ENCODE measurements at regions not wholly inside any gene's neighbourhood (a gene's known extent, or its start where the extent isn't known, plus 50 kb on each side); places are given as distances from the start of the nearest gene placed in this dataset.
"Not testable (repeated sequence)": the region's sequence is repeated elsewhere in the genome, so short reads cannot be mapped to it uniquely, and the experiment has no call there.

- DNase-seq = no peak
Measured at GRCh38 chr20:2203436-2203835, 92.4 kb upstream of the TGM3 start.

DNA sequence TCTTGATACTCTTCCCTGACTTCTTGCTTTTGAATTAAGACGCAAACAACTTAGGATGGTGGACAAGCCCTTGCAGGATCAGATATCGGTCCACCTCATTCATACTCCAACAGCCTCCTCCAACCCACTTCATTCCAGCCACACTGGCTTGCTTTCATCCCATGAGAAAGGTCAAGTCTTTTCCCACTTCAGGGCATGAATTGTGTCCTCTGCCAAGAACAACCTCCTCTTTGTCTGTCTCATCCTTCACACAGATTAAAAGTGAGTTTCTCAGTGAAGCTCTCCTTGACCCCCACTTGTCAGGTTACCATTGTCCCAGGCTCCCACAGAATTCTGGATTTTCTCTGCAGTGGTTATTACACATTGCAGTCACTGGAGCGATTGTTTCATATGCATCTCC is 91.8 kb upstream of the TGM3 start:
- no peak for DNase-seq

DNA sequence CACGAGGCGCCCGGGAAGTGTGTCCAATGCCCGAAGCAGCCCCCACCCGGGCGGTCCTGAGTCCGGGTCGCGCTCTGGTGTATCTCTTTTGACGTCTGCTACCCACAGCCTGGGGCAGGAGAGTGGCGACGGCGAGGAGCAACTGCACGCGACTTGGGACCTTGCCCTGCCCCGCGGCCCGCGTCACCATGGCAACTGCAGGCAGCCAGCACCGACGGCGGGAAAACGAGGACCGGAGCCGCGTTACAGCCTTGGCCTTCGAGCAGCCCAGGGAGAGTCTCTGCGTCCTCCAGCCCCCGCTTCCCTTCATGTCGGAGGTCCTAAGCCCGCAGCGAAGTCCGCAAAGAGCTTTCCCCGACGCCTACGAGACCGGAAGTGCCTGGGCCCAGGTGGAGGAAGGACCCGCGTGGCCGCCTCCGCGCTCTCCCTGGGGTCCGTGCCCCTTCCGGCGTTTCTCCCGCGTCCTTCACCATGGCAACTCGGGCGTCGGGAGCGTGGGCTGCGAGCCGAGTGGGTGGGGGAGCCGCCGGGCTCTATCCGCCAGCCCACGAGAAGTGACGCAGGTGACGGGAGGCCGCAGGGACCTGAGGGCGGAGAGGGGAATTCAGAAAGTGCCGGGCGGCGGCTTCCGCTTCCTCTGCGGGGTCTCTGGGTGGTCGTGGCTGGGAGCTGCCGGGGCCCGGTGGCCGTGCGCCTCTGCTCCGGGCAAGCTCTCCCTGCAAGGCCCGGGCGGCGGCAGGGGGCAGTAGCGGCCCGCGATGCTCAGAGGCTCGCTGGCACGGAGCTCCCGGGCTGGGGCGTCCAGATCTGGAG is 88.6 kb upstream of the TGM3 start:
- DNase-seq = peak; percentile 38 to 76

DNA sequence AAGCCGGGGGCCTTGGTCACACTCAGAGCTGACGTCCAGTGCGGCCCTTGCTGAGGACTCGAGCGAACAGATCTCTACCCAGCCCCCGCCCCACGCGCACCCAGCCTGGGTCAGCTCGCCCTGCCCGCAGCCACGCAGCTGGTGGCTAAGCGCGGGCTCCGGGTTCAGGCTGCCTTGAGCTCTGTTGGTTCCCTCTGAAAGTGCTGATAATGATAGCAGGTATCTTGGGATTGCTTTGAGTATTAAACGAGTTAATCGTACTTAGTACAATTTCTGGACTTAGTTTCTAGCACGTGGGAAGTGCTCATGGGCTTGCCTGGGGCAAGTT is 88.1 kb upstream of the TGM3 start:
- no peak for DNase-seq

DNA sequence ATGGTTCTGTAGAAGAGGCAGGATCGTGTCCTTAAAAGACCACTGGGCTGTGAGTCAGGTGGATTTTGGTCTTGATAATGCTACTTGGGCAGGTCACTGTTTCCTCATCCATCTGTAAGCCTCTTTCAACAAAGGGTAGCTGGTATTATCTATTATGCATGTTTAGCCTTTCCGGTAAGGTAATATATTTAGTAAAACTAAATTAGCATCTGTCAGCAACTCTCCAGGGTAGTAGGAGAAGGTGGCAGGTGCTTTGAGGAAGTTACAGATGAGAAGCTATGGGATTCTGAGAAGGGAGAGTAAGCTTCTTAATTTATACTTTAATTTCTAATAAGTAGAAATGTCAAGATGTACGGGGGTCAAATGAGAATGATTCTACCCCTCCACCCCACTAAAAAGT is 86.9 kb upstream of the TGM3 start:
- no peak for DNase-seq

GRCh38 chr20:2210646-2211552 is 84.9 kb upstream of the TGM3 start:
- peak in 1 of 2 donors; percentile 71 for DNase-seq

- DNase-seq = peak in 1 of 2 donors; percentile 13
Measured at GRCh38 chr20:2212456-2213015, 83.3 kb upstream of the TGM3 start.

DNA sequence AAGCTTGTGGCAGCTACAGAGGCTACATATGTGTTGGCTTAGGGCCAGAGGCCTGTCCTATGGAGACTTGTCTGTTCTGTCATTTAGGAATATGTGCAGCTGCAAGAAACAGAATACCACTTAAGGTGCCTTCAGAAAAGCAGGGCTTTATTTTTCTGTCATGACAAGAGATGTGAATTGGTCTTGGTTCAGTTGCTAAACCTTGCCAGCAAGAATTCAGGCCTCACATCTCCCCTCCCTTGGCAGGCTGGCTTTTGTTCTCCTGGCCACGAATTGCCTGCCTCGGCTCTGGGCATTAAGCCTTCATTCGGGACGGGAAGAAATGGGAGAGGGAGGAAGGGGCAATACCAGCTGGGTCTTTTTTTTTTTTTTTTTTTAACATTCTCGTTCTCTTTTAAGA is 82.4 kb upstream of the TGM3 start:
- no peak for DNase-seq

DNA sequence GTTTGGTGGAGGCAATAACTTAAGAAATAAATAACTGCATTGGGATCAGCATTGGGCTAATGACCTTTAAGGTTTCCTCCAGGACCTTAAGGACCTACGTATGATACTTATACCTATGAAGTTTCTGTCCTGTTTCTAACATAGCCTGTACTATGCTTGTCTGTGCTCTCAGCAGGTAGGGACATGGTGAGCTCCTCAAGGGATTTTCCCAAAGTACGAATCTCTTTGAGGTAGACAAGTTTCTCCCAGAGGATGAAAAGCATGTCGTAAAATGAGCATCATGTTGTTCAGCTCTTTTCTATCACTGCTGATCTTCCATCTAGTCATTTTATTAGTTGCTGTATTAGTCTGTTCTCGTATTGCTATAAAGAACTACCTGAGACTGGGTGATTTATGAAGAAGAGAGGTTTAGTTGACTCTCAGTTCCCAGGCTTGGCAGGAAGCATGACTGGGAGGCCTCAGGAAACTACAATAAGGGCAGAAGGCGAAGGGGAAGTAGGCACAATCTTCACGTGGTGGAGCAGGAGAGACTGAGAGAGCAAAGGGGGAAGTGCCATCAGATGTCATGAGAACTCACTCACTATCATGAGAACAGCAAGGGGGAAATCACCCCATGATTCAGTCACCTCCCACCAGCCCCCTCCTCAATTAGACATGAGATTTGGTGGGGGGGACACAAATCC is 77.8 kb upstream of the TGM3 start:
- DNase-seq = peak; percentile 2 to 71

GRCh38 chr20:2219481-2220006 is 76.3 kb upstream of the TGM3 start:
- no peak for DNase-seq

DNA sequence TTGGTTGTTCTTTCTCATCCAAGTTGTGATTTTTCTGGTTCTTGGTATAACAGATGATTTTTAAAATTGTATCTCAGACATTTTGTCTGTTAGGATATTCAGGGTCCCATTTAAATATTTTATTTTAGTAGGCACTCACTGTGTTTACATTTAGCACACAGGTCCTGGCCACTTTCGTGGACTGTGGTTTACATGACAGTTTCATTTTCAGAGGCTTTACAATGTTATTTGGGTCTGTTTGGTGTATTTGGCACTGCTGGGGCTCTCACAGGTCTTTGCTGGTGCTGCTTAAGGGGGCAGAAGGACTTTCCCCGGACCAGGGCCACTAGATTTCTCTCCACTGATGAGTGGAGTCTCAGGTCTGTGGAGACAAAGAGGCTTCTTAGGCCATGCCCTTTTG is 75.5 kb upstream of the TGM3 start:
- no peak for DNase-seq

DNA sequence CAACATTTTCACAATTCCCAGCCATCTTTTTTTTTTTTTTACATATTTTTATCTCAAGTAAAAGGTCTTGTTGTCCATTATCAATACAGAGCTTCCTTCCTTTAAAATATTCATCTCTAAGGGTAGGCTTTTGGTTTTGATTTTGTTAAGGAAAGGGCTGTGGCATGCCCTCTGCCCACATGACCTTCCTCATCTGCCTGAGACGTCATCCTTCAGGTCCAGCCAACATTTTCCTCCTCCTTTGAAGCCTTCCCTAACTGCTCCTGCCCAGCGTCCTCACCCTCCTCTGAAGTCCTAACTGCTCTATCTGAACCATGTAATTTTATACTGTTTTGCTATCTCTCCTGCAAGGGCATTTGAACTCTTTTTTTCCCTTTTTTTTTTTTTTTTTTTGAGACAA is 73.9 kb upstream of the TGM3 start:
- DNase-seq = no peak

DNA sequence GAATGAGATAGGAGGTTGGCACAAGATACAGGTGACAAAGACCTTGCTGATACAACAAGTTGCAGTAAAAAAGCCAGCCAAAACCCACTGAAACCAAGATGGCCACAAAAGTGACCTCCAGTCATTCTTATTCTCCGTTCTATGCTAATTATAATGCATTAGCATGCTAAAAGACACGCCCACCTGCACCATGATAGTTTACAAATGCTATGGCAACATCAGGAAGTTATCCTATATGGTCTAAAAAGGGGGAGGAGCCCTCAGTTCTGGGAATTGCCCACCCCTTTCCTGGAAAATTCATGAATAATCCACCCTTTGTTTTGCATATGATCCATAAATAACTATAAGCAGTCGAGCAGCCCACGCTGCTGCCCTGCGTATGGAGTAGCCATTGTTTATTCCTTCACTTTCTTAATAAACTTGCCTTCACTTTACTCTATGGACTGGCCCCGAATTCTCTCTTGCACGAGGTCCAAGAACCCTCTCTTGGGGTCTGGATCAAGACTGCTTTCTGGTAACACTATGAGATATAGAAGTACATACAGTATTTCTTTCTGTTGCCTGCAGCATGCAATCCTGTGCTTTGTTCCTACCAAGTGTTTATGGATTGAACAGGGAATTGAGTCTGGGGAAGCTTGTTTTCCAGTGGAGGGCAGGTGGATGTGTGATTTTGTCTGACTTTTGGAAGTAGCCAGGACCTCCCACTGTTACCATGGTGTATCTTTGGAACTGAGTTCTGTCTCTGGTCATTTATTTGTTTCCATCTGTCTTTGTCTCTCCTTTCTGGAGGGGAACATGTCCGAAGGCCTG is 72.0 kb upstream of the TGM3 start:
- no peak for DNase-seq

DNA sequence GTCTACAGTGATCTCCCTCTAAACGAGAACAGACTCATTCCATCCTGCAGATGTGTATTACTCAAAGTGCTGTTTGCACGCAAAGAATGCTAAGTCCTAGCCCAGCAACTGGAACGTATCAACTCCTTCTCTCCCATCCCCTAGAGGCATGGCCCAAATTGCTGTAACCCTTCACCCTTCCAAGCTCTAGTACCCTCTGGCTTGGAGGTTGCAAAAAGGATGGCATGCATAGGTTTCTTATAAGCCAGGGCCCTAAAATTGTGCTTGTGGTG is 71.5 kb upstream of the TGM3 start:
- DNase-seq = no peak

DNA sequence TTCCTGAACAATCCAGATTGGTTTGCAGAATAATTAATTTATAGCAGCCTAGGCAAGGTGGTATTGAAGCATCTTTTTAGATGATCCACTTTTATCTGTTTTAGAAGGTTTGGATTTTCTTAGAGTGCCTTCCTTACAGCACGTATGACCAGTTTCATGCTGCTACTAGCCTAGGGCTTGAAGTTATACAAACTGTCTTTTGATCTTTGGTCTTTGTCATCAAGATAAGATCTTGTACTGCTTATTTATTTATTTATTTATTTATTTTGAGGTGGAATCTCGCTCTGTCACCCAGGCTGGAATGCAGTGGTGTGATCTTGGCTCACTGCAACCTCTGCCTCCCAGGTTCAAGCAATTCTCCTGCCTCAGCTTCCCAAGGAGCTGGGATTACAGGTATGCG is 68.5 kb upstream of the TGM3 start:
- DNase-seq = not testable (repeated sequence)

GRCh38 chr20:2227861-2228260 is 67.9 kb upstream of the TGM3 start:
- no peak for DNase-seq

DNA sequence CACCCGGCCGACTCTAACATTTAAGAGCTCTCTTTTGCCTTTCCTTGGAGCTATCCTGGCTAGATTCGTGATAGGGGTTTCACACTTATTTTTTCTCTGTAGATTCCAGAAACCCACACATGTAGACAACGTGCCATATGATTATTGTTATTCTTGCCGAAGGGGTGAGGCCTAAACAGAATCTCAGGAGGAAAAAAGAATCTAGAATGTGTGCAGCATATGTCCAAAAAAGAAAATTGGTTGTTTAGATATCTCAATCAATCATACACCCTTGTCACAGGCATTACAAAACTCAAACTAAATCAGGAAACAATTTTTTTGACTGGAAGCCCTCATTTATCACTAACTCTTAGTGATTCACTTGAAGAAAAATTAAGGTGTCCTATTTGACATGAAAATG is 66.9 kb upstream of the TGM3 start:
- no peak for DNase-seq

DNA sequence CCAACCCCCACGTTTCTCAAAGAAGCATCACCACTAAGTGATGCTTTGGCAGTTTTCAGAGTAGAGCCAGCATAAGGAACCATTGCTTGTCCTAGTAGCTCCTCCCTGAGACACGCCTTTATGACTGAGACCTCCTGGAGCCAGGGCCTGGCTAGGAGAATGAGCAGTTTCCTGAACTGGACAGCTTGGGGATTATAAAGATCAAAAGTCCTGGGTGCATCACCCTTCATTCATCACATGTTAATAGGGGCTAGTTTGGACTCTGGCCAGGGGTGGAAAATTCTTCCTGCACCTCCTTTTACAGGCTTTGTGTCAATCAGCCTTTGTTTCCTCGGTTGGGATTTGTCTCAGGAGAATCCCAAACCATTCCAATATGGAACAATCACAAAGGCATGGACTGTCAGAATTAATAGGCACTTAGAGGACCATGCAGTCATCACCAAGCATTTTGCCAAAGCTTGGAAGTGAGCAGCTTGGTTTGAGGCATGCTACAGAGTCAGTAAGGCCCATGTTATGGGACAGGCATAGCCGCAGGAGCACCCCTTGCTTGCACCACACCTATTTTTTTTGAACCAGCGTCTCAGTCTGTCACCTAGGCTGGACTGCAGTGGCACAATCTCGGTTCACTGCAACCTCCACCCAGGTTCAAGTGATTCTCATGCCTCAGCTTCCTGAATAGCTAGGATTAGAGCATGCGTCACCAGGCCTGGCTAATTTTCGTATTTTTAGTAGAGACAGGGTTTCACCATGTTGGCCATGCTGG is 64.9 kb upstream of the TGM3 start:
- no peak for DNase-seq

DNA sequence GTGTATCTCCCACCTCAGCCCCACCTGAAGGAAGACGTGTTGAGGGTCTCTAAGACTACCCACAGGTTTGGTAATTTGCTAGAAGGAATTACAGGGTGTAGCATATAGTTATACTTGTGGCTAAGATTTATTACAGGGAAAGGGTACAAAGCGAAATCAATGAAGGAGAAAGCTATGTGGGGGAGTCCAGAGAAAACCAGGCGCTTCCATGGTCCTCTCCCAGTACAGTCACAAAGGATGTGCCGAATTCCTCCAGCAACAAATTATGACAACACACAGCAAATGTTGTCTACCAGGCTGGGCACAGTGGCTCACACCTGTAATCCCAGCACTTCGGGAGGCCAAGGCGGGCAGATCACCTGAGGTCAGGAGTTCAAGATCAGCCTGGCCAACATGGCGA is 64.1 kb upstream of the TGM3 start:
- DNase-seq = no peak

- no peak for DNase-seq
Measured at GRCh38 chr20:2234598-2235191, 61.1 kb upstream of the TGM3 start.

GRCh38 chr20:2236256-2236655 is 59.5 kb upstream of the TGM3 start:
- no peak for DNase-seq

Data from CD4-positive, alpha-beta T cell treated with Interleukin-1 beta for 1 hour (primary cell).